ENCODE measurements at regions not wholly inside any gene's neighbourhood (a gene's known extent, or its start where the extent isn't known, plus 50 kb on each side); places are given as distances from the start of the nearest gene placed in this dataset.
A peak's percentile ranks its signal among the peaks of the same experiment; 100 is the strongest.

GRCh38 chr22:27517361-27518155 lies 284.0 kb downstream of the MN1 start:
- no peak overlapping the region for H3K4me3 ChIP-seq (ENCODE audit: low read length)
- no peak for DNase-seq (ENCODE audit: low read depth)
- TF ChIP-seq, protein P1, sequence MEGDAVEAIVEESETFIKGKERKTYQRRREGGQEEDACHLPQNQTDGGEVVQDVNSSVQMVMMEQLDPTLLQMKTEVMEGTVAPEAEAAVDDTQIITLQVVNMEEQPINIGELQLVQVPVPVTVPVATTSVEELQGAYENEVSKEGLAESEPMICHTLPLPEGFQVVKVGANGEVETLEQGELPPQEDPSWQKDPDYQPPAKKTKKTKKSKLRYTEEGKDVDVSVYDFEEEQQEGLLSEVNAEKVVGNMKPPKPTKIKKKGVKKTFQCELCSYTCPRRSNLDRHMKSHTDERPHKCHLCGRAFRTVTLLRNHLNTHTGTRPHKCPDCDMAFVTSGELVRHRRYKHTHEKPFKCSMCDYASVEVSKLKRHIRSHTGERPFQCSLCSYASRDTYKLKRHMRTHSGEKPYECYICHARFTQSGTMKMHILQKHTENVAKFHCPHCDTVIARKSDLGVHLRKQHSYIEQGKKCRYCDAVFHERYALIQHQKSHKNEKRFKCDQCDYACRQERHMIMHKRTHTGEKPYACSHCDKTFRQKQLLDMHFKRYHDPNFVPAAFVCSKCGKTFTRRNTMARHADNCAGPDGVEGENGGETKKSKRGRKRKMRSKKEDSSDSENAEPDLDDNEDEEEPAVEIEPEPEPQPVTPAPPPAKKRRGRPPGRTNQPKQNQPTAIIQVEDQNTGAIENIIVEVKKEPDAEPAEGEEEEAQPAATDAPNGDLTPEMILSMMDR (conservative IDR thresholded peaks at IDR 0.05; ENCODE audit: low read depth, low read length): no peak

DNA sequence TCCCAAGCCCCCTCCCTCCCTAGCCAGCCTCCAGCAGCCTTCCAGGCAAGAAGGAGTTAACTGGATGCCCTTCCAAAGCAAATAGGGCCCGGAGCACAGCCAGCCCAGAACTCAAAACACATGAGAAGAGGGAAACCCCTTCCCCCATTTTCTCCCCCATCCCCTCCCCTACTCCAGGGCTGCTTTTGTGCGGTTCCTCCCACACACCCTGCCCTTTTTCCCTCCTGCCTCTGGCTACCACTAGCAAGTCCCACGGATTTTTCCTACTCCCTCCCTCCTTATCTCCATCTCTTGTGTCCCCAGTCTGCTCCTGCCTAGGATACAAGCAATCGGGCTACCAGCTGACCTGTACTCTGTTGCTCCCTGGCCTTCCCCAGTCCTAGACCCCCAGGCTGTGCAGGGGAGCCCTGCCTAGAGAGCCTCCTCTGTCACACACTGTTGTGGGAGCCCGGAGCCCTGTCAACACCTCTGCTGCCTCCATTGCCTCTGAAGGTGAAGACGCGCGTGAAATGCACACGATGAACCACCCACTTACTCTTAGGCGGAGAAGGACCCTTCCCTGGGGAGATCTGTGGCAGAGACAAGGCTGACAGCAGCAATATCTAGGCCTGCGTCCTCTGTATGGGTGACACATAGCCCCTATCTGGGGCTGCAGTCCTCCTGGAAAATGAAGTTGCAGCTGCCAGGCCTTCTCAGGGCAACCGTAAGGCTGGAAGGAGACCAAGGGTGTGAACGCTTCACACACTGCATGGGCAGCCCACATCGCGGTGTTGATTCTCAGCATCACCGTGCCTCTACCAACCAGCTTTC lies 282.8 kb downstream of the MN1 start:
- no peak for DNase-seq (ENCODE audit: low read depth)
- H3K4me3 ChIP-seq (ENCODE audit: low read length): no peak overlapping the region
- TF ChIP-seq, protein P1 (conservative IDR thresholded peaks at IDR 0.05; ENCODE audit: low read depth, low read length): no peak

DNA sequence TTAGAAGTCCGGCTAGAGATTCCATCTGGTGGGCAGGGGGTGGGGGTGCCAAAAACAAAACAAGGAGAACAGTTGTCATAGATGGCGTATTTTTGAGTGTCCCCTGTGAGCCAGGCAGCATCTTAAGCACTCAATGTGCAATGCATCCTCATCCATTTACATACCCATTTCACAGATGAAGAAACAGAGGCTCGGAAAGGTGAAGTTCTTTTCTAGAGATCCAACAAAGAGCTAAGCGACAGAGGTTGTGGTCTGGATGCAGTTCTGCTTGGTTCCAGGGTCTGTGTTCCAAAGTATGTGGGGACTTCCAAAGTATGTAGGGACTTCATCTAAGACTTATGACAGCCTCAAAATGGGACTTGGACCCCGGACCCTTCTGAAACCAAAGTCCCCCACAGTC lies 277.8 kb downstream of the MN1 start:
- DNase-seq (ENCODE audit: low read depth): no peak
- TF ChIP-seq, protein P1 (conservative IDR thresholded peaks at IDR 0.05; ENCODE audit: low read depth, low read length): no peak

GRCh38 chr22:27525711-27526110 lies 275.8 kb downstream of the MN1 start:
- no peak overlapping the region for H3K4me3 ChIP-seq (ENCODE audit: low read length)
- TF ChIP-seq, protein P1 (conservative IDR thresholded peaks at IDR 0.05; ENCODE audit: low read depth, low read length): no peak
- DNase-seq (ENCODE audit: low read depth): no peak

More for the DNA sequence above, 277.8 kb downstream of the MN1 start:
- no peak overlapping the region for H3K4me3 ChIP-seq (ENCODE audit: low read length)

GRCh38 chr22:27526901-27527300 lies 274.7 kb downstream of the MN1 start:
- TF ChIP-seq, protein P1 (conservative IDR thresholded peaks at IDR 0.05; ENCODE audit: low read depth, low read length): no peak
- H3K4me3 ChIP-seq (ENCODE audit: low read length): no peak overlapping the region
- no peak for DNase-seq (ENCODE audit: low read depth)

DNA sequence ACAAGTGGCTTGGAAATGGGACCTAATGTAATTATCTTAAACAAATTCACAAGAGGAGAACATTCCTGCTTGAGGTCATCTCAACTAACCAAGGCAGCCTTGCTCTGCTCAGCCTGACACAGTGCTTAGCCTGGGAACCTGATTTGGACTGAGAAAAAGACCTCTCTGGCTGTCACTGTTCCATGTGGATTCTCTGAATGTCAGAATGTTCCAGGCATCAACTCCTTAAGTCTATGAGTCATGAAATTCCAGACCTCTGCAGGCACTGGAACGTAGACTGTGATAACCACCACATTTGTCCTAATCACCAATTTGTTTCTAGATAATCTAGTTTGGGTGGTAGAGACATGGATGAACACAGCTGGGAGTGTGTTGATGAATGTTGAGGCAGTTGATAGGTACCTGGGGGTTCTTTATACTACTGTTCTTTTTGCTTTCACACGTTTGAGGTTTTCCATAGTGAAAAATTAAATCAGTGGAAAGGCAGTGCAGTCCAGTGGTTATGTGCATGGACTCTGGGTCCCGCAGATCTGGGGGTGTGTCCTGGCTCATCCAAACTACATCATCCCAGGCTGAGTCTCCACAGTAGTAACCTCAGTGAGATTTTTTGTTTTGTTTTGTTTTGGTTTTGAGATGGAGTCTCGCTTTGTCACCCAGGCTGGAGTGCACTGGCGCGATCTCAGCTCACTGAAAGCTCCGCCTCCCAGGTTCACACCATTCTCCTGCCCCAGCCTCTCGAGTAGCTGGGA lies 269.6 kb downstream of the MN1 start:
- TF ChIP-seq, protein P1 (conservative IDR thresholded peaks at IDR 0.05; ENCODE audit: low read depth, low read length): no peak
- peak; percentile 95 for DNase-seq (ENCODE audit: low read depth)
- H3K4me3 ChIP-seq (ENCODE audit: low read length): no peak overlapping the region
